K562 (cell line): ENCODE measurements at regions not wholly inside any gene's neighbourhood (a gene's known extent, or its start where the extent isn't known, plus 50 kb on each side); places are given as distances from the start of the nearest gene placed in this dataset.

Source experiments
- ATAC-seq: fragments of 200-7000 bp; cut with Tn5 transposase; 3 replicates; pipeline ENCODE4 v1.9.1; 2020; ENCODE audit warnings: moderate library complexity
- BruUV-seq: library from RNA; stranded (reverse); fragments of 400-500 nt; replicated peaks from 2 replicates; lab custom pipeline; 2021; lab: Mats Ljungman, UMichigan
- CTCF ChIA-PET: fragments of 300-600 bp; formaldehyde crosslinking; extraction: SDS; loops from one replicate; lab custom pipeline; 2021; ENCODE audit warnings: low intra/inter-chr PET ratio; lab: Yijun Ruan, JAX
- POLR2A ChIA-PET: fragments of 300-600, 350-650 bp; sonication (Branson Sonifier 250); formaldehyde crosslinking; extraction: SDS; loops from one replicate; lab custom pipeline; 2021; ENCODE audit warnings: antibody characterized with exemption, inconsistent platforms; lab: Yijun Ruan, JAX
- DNase-seq, 4 experiments: peaks; one replicate each; pipeline versions ENCODE4 v3.0.0 to v3.0.0-alpha.2; 2011 to 2018; ENCODE audit warnings: low spot score in 3 of 4, mixed read lengths in 3 of 4; ENCODE audit errors: extremely low read depth in 1 of 4
- FAIRE-seq: peaks from 2 replicates; lab custom pipeline; 2011; peaks lifted over from hg19 to GRCh38; lab: Jason Lieb, UNC
- H2AFZ ChIP-seq: 2 replicates; pipeline ENCODE4 v1.6.0; 2011; ENCODE audit warnings: low read depth, low read length, control low read depth, inconsistent platforms
- H3K27ac ChIP-seq: fragments of 200-600 bp; 3 replicates; pipeline ENCODE4 v1.8.0; 2011; ENCODE audit warnings: low read depth, mild to moderate bottlenecking, control low read depth, inconsistent platforms, low read length, moderate library complexity, mixed read lengths; ENCODE audit errors: extremely low read depth
- H3K27me3 ChIP-seq, 2 experiments: fragments of 300-600 bp in 1 of 2; 2 replicates in 1 of 2; 3 replicates in 1 of 2; pipeline versions ENCODE4 v1.6.0 to v1.8.0; 2011; ENCODE audit warnings: inconsistent platforms in 2 of 2, low read length in 2 of 2, mild to moderate bottlenecking in 1 of 2, mixed read lengths in 1 of 2, moderate library complexity in 1 of 2; ENCODE audit not compliant: control insufficient read depth in 2 of 2, insufficient read depth in 2 of 2
- H3K36me3 ChIP-seq: fragments of 300-600 bp; 3 replicates; pipeline ENCODE4 v1.8.0; 2011; ENCODE audit warnings: mild to moderate bottlenecking, low read length, inconsistent platforms; ENCODE audit not compliant: control insufficient read depth, insufficient read depth
- H3K4me1 ChIP-seq, 2 experiments: fragments of 200-600 bp in 1 of 2; replicated peaks in 1 of 2; 2 replicates in 1 of 2; 3 replicates in 1 of 2; pipeline versions ENCODE4 v1.5.1 to v1.8.0; 2011; ENCODE audit warnings: inconsistent platforms in 2 of 2, low read length in 2 of 2, mild to moderate bottlenecking in 1 of 2, mixed read lengths in 1 of 2, moderate library complexity in 1 of 2; ENCODE audit not compliant: control insufficient read depth in 2 of 2, insufficient read depth in 2 of 2
- H3K4me2 ChIP-seq: 2 replicates; pipeline ENCODE4 v1.6.1; 2011; ENCODE audit warnings: low read length, control low read depth, inconsistent platforms, mixed read lengths; ENCODE audit not compliant: insufficient read depth
- H3K4me3 ChIP-seq: fragments of 200-600 bp; sonication (generic), shearing (Covaris generic); 2 replicates; pipeline ENCODE4 v1.5.1; 2016; ENCODE audit warnings: control low read depth, inconsistent platforms
- H3K79me2 ChIP-seq: fragments of 200-600 bp; 3 replicates; pipeline ENCODE4 v1.8.0; 2011; ENCODE audit warnings: low read length, inconsistent platforms; ENCODE audit not compliant: control insufficient read depth, insufficient read depth
- H3K9ac ChIP-seq, 2 experiments: 2 replicates each; pipeline versions ENCODE4 v1.6.0 to v1.6.1; 2011; ENCODE audit warnings: low read depth in 2 of 2, low read length in 2 of 2, control low read depth in 1 of 2, inconsistent platforms in 1 of 2, mild to moderate bottlenecking in 1 of 2, mixed read lengths in 1 of 2; ENCODE audit not compliant: insufficient read depth in 1 of 2
- H3K9me1 ChIP-seq: one replicate; pipeline ENCODE4 v1.6.0; 2011; ENCODE audit warnings: inconsistent platforms, mild to moderate bottlenecking, low read length, moderate library complexity; ENCODE audit not compliant: control insufficient read depth, insufficient read depth
- H3K9me3 ChIP-seq: replicated peaks from 2 replicates; pipeline ENCODE4 v1.5.1; 2011; ENCODE audit warnings: low read depth, low read length, inconsistent platforms; ENCODE audit not compliant: control insufficient read depth, insufficient read depth
- H4K20me1 ChIP-seq: replicated peaks from 2 replicates; pipeline ENCODE4 v1.6.1; 2011; ENCODE audit warnings: low read length, inconsistent platforms, mixed read lengths; ENCODE audit not compliant: control insufficient read depth, insufficient read depth
- FIP1L1 ChIP-seq: fragments of 200-400 bp; formaldehyde crosslinking; IDR thresholded peaks from 2 replicates; pipeline ENCODE4 v1.6.1; 2018; ENCODE audit warnings: mild to moderate bottlenecking, low read depth, low read length; ENCODE audit not compliant: poor library complexity, severe bottlenecking
- MXI1 ChIP-seq: IDR thresholded peaks from 2 replicates; pipeline ENCODE4 v1.6.1; 2011; ENCODE audit warnings: low read depth, mild to moderate bottlenecking, improper control_type of control experiment, low read length
- NCOA2 ChIP-seq, 2 experiments: fragments of 450-650 bp; IDR thresholded peaks; 2 replicates each; pipeline ENCODE4 v1.6.1; 2018; ENCODE audit warnings: mild to moderate bottlenecking in 2 of 2, moderate library complexity in 1 of 2; ENCODE audit not compliant: partially characterized antibody in 2 of 2
- NEUROD1 ChIP-seq: fragments of 150-350 bp; IDR thresholded peaks from 2 replicates; pipeline ENCODE4 v1.6.1; 2014; ENCODE audit warnings: borderline replicate concordance, low read length, low read depth; ENCODE audit not compliant: partially characterized antibody
- PKNOX1 ChIP-seq: fragments of 450-650 bp; IDR thresholded peaks from 2 replicates; pipeline ENCODE4 v1.6.1; 2016
- TBP ChIP-seq: optimal IDR thresholded peaks from 2 replicates; pipeline ENCODE3; 2011; ENCODE audit warnings: low read depth, low read length, improper control_type of control experiment
- ZC3H4 ChIP-seq: sonication (generic); formaldehyde crosslinking; IDR thresholded peaks from 2 replicates; pipeline ENCODE4 v1.9.0; 2021; ENCODE audit warnings: missing genetic modification reagents, borderline replicate concordance
- ZMIZ1 ChIP-seq, 2 experiments: fragments of 150-350 bp in 1 of 2; IDR thresholded peaks; 2 replicates each; pipeline ENCODE4 v1.6.1; 2012 to 2016; ENCODE audit warnings: low read depth in 2 of 2, low read length in 2 of 2, mild to moderate bottlenecking in 1 of 2, moderate library complexity in 1 of 2
- ZNF3 ChIP-seq: fragments of 250-450 bp; sonication (Bioruptor Pico); IDR thresholded peaks from 2 replicates; pipeline ENCODE4 v1.5.0; 2021; ENCODE audit warnings: mild to moderate bottlenecking, moderate library complexity
- WGBS: fragments of 100-300 bp; shearing (Covaris generic); methylation state at CpG from one replicate; pipeline ENCODE4 v1.1.6; 2016; ENCODE audit warnings: low coverage, mixed read lengths; ENCODE audit not compliant: insufficient coverage; ENCODE audit errors: missing lambda C conversion rate; 5-methylcytosine and 5-hydroxymethylcytosine counted together
- in situ Hi-C: fragments of 300-500 bp; cut with MboI; formaldehyde crosslinking; loops from 4 replicates; pipeline ENCODE4 v1.15.0; 2018; ENCODE audit warnings: inconsistent platforms, mixed read lengths
- intact Hi-C: fragments of 100-400 bp; cut with micrococcal nuclease; formaldehyde crosslinking; loops from 2 replicates; pipeline ENCODE4 v1.14.2; 2022
- TF ChIP-seq, protein P1 (sequence below): fragments of 450-650 bp; formaldehyde crosslinking; IDR thresholded peaks from 2 replicates; pipeline ENCODE4 v1.4.0; 2020; ENCODE audit warnings: mild to moderate bottlenecking, mixed read lengths
- TF ChIP-seq, protein P2 (sequence below), 2 experiments: IDR thresholded peaks in 1 of 2; conservative IDR thresholded peaks in 1 of 2; 2 replicates each; pipeline ENCODE4 v1.6.1; 2016; ENCODE audit warnings: low read depth in 2 of 2, mild to moderate bottlenecking in 1 of 2, missing compliant biosample characterization in 1 of 2, missing genetic modification characterization in 1 of 2, moderate library complexity in 1 of 2

DNA sequence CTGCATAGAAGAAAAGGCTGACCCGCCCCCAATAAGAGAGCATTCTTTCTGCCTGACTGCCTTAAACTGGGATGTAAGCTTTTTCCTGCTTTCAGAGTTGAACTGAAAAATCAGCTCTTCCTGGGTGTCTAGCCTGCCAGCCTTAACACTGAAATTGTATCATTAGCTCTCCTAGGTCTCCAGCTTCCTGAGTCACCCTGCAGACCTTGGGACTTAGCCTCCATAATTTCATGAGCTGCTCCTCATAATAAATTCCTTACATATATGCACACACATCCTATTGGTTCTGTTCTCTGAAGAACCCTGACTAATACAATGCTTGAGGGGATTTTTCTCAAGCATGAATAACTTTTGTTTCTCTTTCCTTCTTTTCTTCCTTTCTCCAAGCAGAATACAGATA is 76.4 kb upstream of the FAR2 start:
- no peaks in the 10 kb centered on the region for H3K4me1 ChIP-seq
- ATAC-seq: no peak
- ChIA-PET CTCF (interaction anchor here (1.4 kb wide), 1 partner anchor 245 kb away, joined by 7 read pairs; no protein-coding TSS in a partner anchor), POLR2A (interaction anchor here (0.6 kb wide), 1 partner anchor 36 kb away, joined by 3 read pairs; no protein-coding TSS in a partner anchor)
- no peaks in the 10 kb centered on the region for H3K27me3 ChIP-seq
- intact Hi-C loops: loop anchor here (1.0 to 10.0 kb wide), 2 partner anchors 245 to 1732 kb away; no protein-coding TSS in a partner anchor
- H3K4me3 ChIP-seq: no peak overlapping the region
- H3K9me1 ChIP-seq: no peaks in the 10 kb centered on the region
- H2AFZ ChIP-seq: no peak overlapping the region
- H4K20me1 ChIP-seq: no peaks in the 10 kb centered on the region
- no peaks in the 10 kb centered on the region for H3K9me3 ChIP-seq
- no peak overlapping the region for H3K27ac ChIP-seq
- 0% methylated on average over 1 of the region's 1 CpG for WGBS
- in situ Hi-C loops: no loop called here
- no peak overlapping the region for H3K4me2 ChIP-seq
- no peaks in the 10 kb centered on the region for H3K36me3 ChIP-seq
- no peak for DNase-seq
- no TSS peak for BruUV-seq
- TF ChIP-seq ZC3H4 (CRISPR knock-in tag): no peak
- TF ChIP-seq NEUROD1: no peak
- no peak for TF ChIP-seq ZMIZ1 (IDR thresholded peaks at IDR 0.05; ENCODE audit: low read depth in 2 of 2, low read length in 2 of 2)
- TF ChIP-seq, protein P1, sequence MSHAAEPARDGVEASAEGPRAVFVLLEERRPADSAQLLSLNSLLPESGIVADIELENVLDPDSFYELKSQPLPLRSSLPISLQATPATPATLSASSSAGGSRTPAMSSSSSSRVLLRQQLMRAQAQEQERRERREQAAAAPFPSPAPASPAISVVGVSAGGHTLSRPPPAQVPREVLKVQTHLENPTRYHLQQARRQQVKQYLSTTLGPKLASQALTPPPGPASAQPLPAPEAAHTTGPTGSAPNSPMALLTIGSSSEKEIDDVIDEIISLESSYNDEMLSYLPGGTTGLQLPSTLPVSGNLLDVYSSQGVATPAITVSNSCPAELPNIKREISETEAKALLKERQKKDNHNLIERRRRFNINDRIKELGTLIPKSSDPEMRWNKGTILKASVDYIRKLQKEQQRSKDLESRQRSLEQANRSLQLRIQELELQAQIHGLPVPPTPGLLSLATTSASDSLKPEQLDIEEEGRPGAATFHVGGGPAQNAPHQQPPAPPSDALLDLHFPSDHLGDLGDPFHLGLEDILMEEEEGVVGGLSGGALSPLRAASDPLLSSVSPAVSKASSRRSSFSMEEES: no peak
- no peak for TF ChIP-seq FIP1L1
- TF ChIP-seq MXI1: no peak
- TF ChIP-seq TBP: no peak
- TF ChIP-seq NCOA2 (IDR thresholded peaks at IDR 0.05; ENCODE audit: partially characterized antibody in 2 of 2): no peak
- no peak for TF ChIP-seq ZNF3 (CRISPR knock-in tag)
- TF ChIP-seq, protein P2, sequence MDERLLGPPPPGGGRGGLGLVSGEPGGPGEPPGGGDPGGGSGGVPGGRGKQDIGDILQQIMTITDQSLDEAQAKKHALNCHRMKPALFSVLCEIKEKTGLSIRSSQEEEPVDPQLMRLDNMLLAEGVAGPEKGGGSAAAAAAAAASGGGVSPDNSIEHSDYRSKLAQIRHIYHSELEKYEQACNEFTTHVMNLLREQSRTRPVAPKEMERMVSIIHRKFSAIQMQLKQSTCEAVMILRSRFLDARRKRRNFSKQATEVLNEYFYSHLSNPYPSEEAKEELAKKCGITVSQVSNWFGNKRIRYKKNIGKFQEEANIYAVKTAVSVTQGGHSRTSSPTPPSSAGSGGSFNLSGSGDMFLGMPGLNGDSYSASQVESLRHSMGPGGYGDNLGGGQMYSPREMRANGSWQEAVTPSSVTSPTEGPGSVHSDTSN (CRISPR knock-in tag; IDR thresholded peaks at IDR 0.05; ENCODE audit: low read depth): no peak
- TF ChIP-seq, protein P2 (tag; conservative IDR thresholded peaks at IDR 0.05; ENCODE audit: low read depth): no peak
- TF ChIP-seq PKNOX1: no peak
- FAIRE-seq: no peak
- H3K9ac ChIP-seq: no peak overlapping the region
- no peaks in the 10 kb centered on the region for H3K79me2 ChIP-seq
